ENCODE measurements at regions not wholly inside any gene's neighbourhood (a gene's known extent, or its start where the extent isn't known, plus 50 kb on each side); places are given as distances from the start of the nearest gene placed in this dataset.

DNA sequence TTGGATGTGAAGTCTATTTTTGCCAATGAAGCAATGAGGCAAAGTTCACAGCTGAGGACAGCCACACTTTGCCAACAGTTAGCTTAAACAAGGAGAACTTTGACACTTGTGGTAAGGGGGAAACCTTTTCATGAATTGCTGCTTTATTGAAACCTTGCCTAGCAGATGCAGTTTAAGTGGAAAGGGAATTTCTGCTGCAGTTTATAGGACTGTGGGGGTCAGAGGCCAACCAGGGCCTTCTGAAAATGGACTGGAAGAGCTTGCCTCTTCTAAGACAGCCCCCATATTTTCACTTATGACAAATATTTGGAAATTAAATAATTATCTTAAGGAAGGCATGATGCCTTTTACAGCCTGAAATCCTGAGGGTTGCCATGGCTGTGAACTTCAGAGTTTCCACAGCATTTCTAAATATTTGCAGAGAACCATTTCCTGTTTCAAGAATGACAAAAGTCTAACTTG lies 550.3 kb downstream of the RAB28 start (continued):
- TF ChIP-seq, protein P1, sequence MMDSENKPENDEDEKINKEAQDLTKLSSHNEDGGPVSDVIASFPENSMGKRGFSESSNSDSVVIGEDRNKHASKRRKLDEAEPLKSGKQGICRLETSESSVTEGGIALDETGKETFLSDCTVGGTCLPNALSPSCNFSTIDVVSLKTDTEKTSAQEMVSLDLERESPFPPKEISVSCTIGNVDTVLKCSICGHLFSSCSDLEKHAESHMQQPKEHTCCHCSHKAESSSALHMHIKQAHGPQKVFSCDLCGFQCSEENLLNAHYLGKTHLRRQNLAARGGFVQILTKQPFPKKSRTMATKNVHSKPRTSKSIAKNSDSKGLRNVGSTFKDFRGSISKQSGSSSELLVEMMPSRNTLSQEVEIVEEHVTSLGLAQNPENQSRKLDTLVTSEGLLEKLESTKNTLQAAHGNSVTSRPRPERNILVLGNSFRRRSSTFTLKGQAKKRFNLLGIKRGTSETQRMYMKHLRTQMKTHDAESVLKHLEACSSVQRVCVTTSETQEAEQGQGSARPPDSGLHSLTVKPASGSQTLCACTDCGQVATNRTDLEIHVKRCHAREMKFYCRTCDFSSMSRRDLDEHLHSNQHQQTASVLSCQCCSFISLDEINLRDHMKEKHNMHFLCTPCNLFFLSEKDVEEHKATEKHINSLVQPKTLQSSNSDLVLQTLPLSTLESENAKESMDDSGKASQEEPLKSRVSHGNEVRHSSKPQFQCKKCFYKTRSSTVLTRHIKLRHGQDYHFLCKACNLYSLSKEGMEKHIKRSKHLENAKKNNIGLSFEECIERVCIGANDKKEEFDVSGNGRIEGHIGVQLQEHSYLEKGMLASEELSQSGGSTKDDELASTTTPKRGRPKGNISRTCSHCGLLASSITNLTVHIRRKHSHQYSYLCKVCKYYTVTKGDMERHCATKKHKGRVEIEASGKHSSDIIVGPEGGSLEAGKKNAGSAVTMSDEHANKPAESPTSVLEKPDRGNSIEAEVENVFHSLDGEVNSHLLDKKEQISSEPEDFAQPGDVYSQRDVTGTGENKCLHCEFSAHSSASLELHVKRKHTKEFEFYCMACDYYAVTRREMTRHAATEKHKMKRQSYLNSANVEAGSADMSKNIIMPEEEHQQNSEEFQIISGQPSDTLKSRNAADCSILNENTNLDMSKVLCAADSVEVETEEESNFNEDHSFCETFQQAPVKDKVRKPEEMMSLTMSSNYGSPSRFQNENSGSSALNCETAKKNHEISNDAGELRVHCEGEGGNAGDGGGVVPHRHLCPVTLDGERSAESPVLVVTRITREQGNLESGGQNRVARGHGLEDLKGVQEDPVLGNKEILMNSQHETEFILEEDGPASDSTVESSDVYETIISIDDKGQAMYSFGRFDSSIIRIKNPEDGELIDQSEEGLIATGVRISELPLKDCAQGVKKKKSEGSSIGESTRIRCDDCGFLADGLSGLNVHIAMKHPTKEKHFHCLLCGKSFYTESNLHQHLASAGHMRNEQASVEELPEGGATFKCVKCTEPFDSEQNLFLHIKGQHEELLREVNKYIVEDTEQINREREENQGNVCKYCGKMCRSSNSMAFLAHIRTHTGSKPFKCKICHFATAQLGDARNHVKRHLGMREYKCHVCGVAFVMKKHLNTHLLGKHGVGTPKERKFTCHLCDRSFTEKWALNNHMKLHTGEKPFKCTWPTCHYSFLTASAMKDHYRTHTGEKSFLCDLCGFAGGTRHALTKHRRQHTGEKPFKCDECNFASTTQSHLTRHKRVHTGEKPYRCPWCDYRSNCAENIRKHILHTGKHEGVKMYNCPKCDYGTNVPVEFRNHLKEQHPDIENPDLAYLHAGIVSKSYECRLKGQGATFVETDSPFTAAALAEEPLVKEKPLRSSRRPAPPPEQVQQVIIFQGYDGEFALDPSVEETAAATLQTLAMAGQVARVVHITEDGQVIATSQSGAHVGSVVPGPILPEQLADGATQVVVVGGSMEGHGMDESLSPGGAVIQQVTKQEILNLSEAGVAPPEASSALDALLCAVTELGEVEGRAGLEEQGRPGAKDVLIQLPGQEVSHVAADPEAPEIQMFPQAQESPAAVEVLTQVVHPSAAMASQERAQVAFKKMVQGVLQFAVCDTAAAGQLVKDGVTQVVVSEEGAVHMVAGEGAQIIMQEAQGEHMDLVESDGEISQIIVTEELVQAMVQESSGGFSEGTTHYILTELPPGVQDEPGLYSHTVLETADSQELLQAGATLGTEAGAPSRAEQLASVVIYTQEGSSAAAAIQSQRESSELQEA (CRISPR knock-in tag; IDR thresholded peaks at IDR 0.05; ENCODE audit: not compliant biosample characterization), result no peak
- TF ChIP-seq ELF1 (CRISPR knock-in tag; IDR thresholded peaks at IDR 0.05) (peak; percentile 24; the same call in 1 of the 2 replicates), SRY (CRISPR knock-in tag; IDR thresholded peaks at IDR 0.05) (no peak), KDM6A (CRISPR knock-in tag; IDR thresholded peaks at IDR 0.05; ENCODE audit: low read depth) (peak; percentile 95), PHB2 (IDR thresholded peaks at IDR 0.05; ENCODE audit: partially characterized antibody) (no peak), SMAD1 (CRISPR knock-in tag; IDR thresholded peaks at IDR 0.05; ENCODE audit: borderline replicate concordance, low read depth) (no peak), AKAP8 (CRISPR knock-in tag; IDR thresholded peaks at IDR 0.05) (no peak), PHF5A (CRISPR knock-in tag; IDR thresholded peaks at IDR 0.05; ENCODE audit: low read depth, unreplicated experiment) (no peak)
- TF ChIP-seq, protein P2, sequence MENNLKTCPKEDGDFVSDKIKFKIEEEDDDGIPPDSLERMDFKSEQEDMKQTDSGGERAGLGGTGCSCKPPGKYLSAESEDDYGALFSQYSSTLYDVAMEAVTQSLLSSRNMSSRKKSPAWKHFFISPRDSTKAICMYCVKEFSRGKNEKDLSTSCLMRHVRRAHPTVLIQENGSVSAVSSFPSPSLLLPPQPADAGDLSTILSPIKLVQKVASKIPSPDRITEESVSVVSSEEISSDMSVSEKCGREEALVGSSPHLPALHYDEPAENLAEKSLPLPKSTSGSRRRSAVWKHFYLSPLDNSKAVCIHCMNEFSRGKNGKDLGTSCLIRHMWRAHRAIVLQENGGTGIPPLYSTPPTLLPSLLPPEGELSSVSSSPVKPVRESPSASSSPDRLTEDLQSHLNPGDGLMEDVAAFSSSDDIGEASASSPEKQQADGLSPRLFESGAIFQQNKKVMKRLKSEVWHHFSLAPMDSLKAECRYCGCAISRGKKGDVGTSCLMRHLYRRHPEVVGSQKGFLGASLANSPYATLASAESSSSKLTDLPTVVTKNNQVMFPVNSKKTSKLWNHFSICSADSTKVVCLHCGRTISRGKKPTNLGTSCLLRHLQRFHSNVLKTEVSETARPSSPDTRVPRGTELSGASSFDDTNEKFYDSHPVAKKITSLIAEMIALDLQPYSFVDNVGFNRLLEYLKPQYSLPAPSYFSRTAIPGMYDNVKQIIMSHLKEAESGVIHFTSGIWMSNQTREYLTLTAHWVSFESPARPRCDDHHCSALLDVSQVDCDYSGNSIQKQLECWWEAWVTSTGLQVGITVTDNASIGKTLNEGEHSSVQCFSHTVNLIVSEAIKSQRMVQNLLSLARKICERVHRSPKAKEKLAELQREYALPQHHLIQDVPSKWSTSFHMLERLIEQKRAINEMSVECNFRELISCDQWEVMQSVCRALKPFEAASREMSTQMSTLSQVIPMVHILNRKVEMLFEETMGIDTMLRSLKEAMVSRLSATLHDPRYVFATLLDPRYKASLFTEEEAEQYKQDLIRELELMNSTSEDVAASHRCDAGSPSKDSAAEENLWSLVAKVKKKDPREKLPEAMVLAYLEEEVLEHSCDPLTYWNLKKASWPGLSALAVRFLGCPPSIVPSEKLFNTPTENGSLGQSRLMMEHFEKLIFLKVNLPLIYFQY (CRISPR knock-in tag; IDR thresholded peaks at IDR 0.05; ENCODE audit: borderline replicate concordance), result peak; percentile 11; the same call in 1 of the 2 replicates
- TF ChIP-seq, protein P3, sequence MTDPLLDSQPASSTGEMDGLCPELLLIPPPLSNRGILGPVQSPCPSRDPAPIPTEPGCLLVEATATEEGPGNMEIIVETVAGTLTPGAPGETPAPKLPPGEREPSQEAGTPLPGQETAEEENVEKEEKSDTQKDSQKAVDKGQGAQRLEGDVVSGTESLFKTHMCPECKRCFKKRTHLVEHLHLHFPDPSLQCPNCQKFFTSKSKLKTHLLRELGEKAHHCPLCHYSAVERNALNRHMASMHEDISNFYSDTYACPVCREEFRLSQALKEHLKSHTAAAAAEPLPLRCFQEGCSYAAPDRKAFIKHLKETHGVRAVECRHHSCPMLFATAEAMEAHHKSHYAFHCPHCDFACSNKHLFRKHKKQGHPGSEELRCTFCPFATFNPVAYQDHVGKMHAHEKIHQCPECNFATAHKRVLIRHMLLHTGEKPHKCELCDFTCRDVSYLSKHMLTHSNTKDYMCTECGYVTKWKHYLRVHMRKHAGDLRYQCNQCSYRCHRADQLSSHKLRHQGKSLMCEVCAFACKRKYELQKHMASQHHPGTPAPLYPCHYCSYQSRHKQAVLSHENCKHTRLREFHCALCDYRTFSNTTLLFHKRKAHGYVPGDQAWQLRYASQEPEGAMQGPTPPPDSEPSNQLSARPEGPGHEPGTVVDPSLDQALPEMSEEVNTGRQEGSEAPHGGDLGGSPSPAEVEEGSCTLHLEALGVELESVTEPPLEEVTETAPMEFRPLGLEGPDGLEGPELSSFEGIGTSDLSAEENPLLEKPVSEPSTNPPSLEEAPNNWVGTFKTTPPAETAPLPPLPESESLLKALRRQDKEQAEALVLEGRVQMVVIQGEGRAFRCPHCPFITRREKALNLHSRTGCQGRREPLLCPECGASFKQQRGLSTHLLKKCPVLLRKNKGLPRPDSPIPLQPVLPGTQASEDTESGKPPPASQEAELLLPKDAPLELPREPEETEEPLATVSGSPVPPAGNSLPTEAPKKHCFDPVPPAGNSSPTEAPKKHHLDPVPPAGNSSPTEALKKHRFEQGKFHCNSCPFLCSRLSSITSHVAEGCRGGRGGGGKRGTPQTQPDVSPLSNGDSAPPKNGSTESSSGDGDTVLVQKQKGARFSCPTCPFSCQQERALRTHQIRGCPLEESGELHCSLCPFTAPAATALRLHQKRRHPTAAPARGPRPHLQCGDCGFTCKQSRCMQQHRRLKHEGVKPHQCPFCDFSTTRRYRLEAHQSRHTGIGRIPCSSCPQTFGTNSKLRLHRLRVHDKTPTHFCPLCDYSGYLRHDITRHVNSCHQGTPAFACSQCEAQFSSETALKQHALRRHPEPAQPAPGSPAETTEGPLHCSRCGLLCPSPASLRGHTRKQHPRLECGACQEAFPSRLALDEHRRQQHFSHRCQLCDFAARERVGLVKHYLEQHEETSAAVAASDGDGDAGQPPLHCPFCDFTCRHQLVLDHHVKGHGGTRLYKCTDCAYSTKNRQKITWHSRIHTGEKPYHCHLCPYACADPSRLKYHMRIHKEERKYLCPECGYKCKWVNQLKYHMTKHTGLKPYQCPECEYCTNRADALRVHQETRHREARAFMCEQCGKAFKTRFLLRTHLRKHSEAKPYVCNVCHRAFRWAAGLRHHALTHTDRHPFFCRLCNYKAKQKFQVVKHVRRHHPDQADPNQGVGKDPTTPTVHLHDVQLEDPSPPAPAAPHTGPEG (CRISPR knock-in tag; IDR thresholded peaks at IDR 0.05), result no peak

Data from HepG2 (cell line).